ENCODE measurements at regions not wholly inside any gene's neighbourhood (a gene's known extent, or its start where the extent isn't known, plus 50 kb on each side); places are given as distances from the start of the nearest gene placed in this dataset.

- no peak for DNase-seq (ENCODE audit: low read depth)
- H3K4me3 ChIP-seq (ENCODE audit: low read depth, low read length), result no peak overlapping the region
- TF ChIP-seq CTCF (IDR thresholded peaks at IDR 0.05; ENCODE audit: insufficient read depth, low read depth, low read length, missing control alignments), result no peak
These were observed 766.8 kb upstream of the FAM98A start for GRCh38 chr2:34365932-34366331.

- H3K4me3 ChIP-seq (ENCODE audit: low read depth, low read length), result no peak overlapping the region
- no peak for DNase-seq (ENCODE audit: low read depth)
- no peak for TF ChIP-seq CTCF (IDR thresholded peaks at IDR 0.05; ENCODE audit: insufficient read depth, low read depth, low read length, missing control alignments)
These were observed 766.4 kb upstream of the FAM98A start for GRCh38 chr2:34365512-34365911.

GRCh38 chr2:34353509-34354113 lies 754.5 kb upstream of the FAM98A start:
- no peak for TF ChIP-seq CTCF (IDR thresholded peaks at IDR 0.05; ENCODE audit: insufficient read depth, low read depth, low read length, missing control alignments)
- H3K4me3 ChIP-seq (ENCODE audit: low read depth, low read length), result no peak overlapping the region
- no peak for DNase-seq (ENCODE audit: low read depth)

GRCh38 chr2:34349527-34349926 lies 750.4 kb upstream of the FAM98A start:
- no peak overlapping the region for H3K4me3 ChIP-seq (ENCODE audit: low read depth, low read length)
- DNase-seq (ENCODE audit: low read depth), result no peak
- TF ChIP-seq CTCF (IDR thresholded peaks at IDR 0.05; ENCODE audit: insufficient read depth, low read depth, low read length, missing control alignments), result no peak

GRCh38 chr2:34345030-34345429 lies 745.9 kb upstream of the FAM98A start:
- no peak for TF ChIP-seq CTCF (IDR thresholded peaks at IDR 0.05; ENCODE audit: insufficient read depth, low read depth, low read length, missing control alignments)
- no peak overlapping the region for H3K4me3 ChIP-seq (ENCODE audit: low read depth, low read length)
- no peak for DNase-seq (ENCODE audit: low read depth)

- H3K4me3 ChIP-seq (ENCODE audit: low read depth, low read length), result no peak overlapping the region
- DNase-seq (ENCODE audit: low read depth), result no peak
- TF ChIP-seq CTCF (IDR thresholded peaks at IDR 0.05; ENCODE audit: insufficient read depth, low read depth, low read length, missing control alignments), result no peak
These were observed 741.2 kb upstream of the FAM98A start for GRCh38 chr2:34340307-34340706.

- no peak for DNase-seq (ENCODE audit: low read depth)
- TF ChIP-seq CTCF (IDR thresholded peaks at IDR 0.05; ENCODE audit: insufficient read depth, low read depth, low read length, missing control alignments), result no peak
- H3K4me3 ChIP-seq (ENCODE audit: low read depth, low read length), result no peak overlapping the region
These were observed 738.6 kb upstream of the FAM98A start for GRCh38 chr2:34337735-34338134.

Measured in GM12865 (cell line).